Coronary artery (tissue), 2 donors: ENCODE measurements at regions not wholly inside any gene's neighbourhood (a gene's known extent, or its start where the extent isn't known, plus 50 kb on each side); places are given as distances from the start of the nearest gene placed in this dataset.

Experiments
- DNase-seq: peaks from one replicate; pipeline ENCODE4 v3.0.0-alpha.2; 2017; ENCODE audit warnings: low spot score
- H3K27ac ChIP-seq, 2 donors: fragments of 200-600 bp; sonication (generic); one replicate each; pipeline ENCODE4 v1.5.1; 2016 to 2019
- H3K4me3 ChIP-seq: fragments of 200-600 bp; sonication (generic); 2 replicates; pipeline ENCODE4 v1.5.1; 2016; ENCODE audit warnings: mild to moderate bottlenecking, moderate library complexity
- TF ChIP-seq, protein P1 (sequence below): fragments of 200-600 bp; sonication (generic); IDR thresholded peaks from one replicate; pipeline ENCODE4 v1.5.1; 2019; ENCODE audit warnings: antibody characterized with exemption

DNA sequence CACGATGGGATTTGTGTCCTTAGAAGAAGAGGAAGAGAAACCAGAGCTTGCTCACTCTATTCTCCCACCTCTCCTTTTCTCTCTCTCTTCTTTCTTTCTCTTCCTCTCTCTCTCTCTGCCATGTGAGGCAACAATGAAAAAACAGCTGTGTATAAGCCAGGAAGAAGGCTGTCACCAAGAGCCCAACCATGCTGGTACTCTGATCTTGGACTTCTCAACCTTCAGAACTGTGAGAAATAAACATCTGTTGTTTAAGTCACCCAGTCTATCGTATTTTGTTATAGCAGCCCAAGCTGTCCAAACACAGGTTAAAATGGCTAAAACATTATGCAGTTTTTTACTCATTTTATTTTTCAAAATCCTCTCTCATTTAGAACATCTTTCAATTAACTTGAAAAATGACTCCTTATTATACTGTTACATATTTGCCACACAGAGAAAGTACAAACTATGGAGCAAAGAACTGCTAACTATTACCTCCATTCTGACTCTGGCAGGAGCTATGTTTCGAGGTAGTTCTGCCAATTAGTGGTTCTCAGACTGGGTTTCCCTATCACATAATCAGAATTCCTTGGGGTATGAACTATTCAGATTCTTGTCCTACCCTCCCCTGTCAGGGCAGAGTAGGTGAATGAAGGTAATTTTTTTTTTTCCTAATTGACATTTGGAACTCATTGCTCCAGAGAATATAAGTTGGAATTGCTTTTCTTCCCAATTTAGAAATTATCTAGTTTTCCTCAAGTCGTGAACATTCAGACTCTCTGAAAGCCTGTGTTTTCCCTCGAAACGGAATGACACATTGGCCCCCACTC, 434.6 kb downstream of the ENC1 start:
- TF ChIP-seq, protein P1, sequence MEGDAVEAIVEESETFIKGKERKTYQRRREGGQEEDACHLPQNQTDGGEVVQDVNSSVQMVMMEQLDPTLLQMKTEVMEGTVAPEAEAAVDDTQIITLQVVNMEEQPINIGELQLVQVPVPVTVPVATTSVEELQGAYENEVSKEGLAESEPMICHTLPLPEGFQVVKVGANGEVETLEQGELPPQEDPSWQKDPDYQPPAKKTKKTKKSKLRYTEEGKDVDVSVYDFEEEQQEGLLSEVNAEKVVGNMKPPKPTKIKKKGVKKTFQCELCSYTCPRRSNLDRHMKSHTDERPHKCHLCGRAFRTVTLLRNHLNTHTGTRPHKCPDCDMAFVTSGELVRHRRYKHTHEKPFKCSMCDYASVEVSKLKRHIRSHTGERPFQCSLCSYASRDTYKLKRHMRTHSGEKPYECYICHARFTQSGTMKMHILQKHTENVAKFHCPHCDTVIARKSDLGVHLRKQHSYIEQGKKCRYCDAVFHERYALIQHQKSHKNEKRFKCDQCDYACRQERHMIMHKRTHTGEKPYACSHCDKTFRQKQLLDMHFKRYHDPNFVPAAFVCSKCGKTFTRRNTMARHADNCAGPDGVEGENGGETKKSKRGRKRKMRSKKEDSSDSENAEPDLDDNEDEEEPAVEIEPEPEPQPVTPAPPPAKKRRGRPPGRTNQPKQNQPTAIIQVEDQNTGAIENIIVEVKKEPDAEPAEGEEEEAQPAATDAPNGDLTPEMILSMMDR: no peak
- DNase-seq: no peak
- Histone ChIP-seq H3K4me3 (no peak overlapping the region), H3K27ac (peak overlapping the region in 1 of 2 donors; percentile 20)

DNA sequence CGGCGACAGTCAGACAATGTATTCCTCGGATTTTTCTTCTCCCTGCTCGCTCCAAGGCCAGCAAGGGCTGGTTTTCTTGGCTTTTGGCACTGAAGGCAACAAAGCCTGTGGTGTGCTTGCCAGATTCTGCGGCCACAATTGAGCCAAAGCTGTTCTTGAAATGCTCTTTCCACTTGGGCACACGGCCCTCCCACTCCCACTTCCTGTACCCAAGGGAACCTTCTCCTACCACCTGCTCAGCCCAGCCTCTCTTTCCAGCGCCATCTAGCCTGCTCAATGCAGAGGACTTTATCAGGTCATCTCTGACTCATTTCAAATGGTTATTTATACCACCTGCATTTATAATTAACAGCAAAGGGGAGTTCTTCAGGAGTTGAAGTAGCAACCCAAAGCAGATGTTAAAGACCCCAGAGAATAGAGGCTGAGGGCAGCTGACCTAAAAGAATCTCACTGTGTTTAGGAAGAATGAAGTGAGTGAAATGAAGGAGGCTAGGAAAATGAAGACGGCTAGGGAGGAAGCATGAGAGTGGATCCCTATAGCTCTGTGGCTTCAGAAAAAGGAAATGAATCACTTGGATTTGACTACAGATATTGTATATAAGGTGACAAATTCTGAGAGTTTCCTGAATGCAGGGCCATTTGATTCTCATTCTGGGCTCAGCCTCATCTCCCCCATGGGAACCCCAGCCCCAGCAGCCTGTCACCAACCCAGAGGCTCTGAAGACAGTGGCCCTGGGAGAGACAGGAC, 439.0 kb downstream of the ENC1 start:
- TF ChIP-seq, protein P1: no peak
- Histone ChIP-seq H3K4me3 (peak overlapping the region; percentile 14), H3K27ac (peak overlapping the region in 1 of 2 donors; percentile 30)
- no peak for DNase-seq

DNA sequence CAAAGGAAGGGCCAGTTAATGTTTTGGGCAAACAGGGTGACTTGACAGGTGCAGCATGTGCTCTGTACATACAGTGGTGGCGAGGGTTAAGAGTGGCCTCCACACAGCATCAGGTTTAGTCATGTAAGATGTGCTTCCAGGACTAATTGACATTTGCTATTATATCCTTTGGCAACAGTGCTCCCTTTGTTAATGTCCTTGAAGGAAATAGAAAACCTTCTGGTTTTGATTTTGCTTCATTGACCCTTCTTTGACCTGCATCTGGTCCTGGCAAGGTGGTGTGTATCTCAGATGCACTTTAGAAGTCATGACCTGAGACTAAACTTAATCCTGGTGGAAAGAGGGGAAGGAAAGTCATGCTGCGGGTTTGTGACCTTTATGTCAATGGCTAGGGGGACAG, 440.0 kb downstream of the ENC1 start:
- Histone ChIP-seq H3K27ac (peak overlapping the region in 1 of 2 donors; percentile 30), H3K4me3 (no peak overlapping the region)
- TF ChIP-seq, protein P1: no peak
- DNase-seq: no peak

DNA sequence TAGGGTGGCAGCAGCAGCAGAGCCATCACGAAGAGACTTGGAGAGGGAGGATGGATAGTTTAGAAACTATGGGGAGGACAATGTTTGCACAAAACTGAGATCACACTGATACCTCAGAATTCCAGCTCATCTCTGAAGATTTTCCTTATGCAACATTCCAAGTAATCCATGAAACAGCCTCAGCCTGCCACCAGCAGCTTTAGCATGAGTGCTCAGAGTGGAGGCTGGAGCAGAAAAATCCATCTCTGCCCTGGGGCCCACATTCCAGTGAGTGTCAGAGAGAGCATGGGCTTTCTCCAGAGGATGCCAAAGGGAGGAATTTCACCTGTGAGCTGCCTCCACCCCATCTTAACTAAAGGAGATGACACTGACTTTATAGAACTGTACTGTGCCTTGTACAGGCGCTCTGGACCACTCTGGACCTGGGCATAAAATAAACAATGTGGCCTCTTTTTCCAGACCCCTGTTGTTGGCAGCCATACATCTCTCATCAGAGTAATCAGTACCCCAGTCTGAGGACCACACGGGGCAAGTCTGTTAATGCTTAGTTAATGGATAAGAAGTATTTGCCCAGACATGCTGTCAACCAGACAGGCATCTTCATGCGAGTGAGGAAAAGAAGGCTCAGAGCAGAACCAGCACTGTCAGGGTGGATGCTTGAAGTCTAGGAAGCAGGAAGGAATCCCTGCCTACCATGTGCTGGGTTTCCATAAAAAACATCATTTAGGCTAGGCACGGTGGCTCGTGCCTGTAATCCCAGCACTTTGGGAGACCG, 440.9 kb downstream of the ENC1 start:
- H3K4me3 ChIP-seq: no peak overlapping the region
- TF ChIP-seq, protein P1: no peak
- no peak for DNase-seq
- no peak overlapping the region for H3K27ac ChIP-seq

DNA sequence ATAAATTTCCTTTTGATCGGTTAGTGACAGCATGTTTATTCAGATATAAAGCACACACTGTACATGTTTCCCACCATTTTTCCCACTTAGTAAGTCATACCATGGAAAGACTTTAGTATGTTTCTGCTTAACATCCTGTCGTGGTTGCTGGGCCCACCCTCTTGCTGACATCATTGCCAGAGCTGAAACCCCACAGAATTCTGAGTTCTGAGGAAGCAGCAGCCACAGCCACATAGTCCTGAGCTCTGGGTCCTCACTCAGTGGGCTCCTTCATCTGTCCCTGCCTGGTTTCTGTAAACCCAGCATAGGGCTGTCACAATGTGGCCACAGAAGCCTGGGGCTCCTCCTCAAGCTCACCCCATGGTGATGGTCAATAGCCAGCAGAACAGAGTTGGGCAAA, 441.5 kb downstream of the ENC1 start:
- TF ChIP-seq, protein P1: no peak
- H3K4me3 ChIP-seq: no peak overlapping the region
- DNase-seq: no peak
- H3K27ac ChIP-seq: no peak overlapping the region

DNA sequence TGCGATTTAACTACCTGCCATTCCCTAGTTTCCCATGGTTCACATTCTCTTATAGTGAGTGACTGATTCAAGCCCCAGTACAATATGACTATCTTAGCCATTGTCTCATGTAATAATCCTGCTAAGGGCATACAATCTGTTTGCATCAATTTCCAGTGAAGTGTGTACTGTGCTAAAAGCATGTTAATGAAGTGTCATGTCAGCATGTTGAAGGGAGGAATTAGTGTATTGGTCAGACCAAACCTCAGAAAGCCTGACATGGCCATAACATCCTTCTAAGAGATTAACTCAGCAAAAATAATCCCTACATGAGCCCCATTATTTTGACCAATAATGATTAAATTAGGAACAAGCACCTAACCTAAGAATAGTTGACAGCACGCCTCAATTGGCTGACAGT, 442.4 kb downstream of the ENC1 start:
- Histone ChIP-seq H3K4me3 (no peak overlapping the region), H3K27ac (no peak overlapping the region)
- no peak for DNase-seq
- TF ChIP-seq, protein P1: no peak
